ENCODE measurements at regions not wholly inside any gene's neighbourhood (a gene's known extent, or its start where the extent isn't known, plus 50 kb on each side); places are given as distances from the start of the nearest gene placed in this dataset.

DNA sequence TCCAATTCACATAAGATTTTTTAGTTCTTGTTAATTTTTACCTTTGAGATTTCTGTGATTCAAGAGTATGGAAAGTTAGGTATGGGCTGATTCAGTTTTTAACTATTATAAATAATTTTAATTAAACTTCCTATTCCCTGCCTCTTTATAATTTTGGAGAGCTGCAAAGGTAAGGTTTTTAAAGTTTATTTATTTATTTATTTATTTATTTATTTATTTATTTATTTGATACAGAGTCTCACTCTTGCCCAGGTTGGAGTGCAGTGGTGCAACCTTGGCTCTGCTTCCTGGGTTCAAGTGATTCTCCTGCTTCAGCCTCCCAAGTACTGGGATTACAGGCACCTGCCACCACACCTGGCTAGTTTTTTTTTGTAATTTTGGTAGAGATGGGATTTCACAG, 215.5 kb upstream of the FIGN start:
- Histone ChIP-seq H3K27me3 (no peaks in the 10 kb centered on the region), H3K27ac (no peak overlapping the region), H3K36me3 (no peaks in the 10 kb centered on the region), H3K9ac (ENCODE audit: low read depth in 2 of 2, low read length in 2 of 2) (no peak overlapping the region), H3K9me3 (no peaks in the 10 kb centered on the region), H3K4me3 (no peak overlapping the region), H3K4me1 (no peaks in the 10 kb centered on the region)
- intact Hi-C loops (cut with DNase I) = no loop called here
- DNase-seq = no peak
- TF ChIP-seq, protein P1, sequence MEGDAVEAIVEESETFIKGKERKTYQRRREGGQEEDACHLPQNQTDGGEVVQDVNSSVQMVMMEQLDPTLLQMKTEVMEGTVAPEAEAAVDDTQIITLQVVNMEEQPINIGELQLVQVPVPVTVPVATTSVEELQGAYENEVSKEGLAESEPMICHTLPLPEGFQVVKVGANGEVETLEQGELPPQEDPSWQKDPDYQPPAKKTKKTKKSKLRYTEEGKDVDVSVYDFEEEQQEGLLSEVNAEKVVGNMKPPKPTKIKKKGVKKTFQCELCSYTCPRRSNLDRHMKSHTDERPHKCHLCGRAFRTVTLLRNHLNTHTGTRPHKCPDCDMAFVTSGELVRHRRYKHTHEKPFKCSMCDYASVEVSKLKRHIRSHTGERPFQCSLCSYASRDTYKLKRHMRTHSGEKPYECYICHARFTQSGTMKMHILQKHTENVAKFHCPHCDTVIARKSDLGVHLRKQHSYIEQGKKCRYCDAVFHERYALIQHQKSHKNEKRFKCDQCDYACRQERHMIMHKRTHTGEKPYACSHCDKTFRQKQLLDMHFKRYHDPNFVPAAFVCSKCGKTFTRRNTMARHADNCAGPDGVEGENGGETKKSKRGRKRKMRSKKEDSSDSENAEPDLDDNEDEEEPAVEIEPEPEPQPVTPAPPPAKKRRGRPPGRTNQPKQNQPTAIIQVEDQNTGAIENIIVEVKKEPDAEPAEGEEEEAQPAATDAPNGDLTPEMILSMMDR (IDR thresholded peaks at IDR 0.05) = no peak

- Histone ChIP-seq H3K4me3 (no peak overlapping the region), H3K27me3 (no peaks in the 10 kb centered on the region), H3K27ac (no peak overlapping the region), H3K9me3 (no peaks in the 10 kb centered on the region), H3K9ac (ENCODE audit: low read depth in 2 of 2, low read length in 2 of 2) (no peak overlapping the region), H3K36me3 (no peaks in the 10 kb centered on the region), H3K4me1 (no peaks in the 10 kb centered on the region)
- TF ChIP-seq, protein P1 (IDR thresholded peaks at IDR 0.05) = no peak
- intact Hi-C loops (cut with DNase I) = no loop called here
- DNase-seq = no peak
Observed at GRCh38 chr2:163949693-163950092, 213.9 kb upstream of the FIGN start.

DNA sequence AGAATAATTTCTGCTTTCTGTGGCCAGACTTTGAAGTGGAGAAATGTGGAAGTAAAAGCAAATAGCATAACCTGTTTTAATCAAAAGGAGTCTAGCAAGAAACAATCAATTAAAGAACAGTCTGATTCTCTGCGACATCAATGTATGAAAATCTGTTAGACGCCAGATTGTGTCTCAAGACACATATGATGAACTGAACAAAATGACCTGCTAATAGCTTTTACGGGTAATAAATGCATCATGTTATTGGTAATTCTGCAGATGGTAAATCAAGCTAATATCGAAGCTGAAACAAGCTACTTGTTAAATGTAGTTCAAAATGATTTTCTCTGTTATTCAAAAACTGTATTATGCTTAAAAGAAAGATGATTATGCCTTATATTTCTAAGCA, 208.5 kb upstream of the FIGN start:
- no peaks in the 10 kb centered on the region for H3K4me1 ChIP-seq

GRCh38 chr2:163943403-163944346, 207.9 kb upstream of the FIGN start:
- TF ChIP-seq, protein P1 (IDR thresholded peaks at IDR 0.05) = no peak
- H3K27ac ChIP-seq = no peak overlapping the region
- no peaks in the 10 kb centered on the region for H3K4me1 ChIP-seq
- intact Hi-C loops (cut with DNase I) = no loop called here
- DNase-seq = no peak
- no peaks in the 10 kb centered on the region for H3K27me3 ChIP-seq
- no peak overlapping the region for H3K9ac ChIP-seq (ENCODE audit: low read depth in 2 of 2, low read length in 2 of 2)
- H3K4me3 ChIP-seq = no peak overlapping the region
- no peaks in the 10 kb centered on the region for H3K36me3 ChIP-seq
- no peaks in the 10 kb centered on the region for H3K9me3 ChIP-seq

More for the DNA sequence above, 208.5 kb upstream of the FIGN start:
- Histone ChIP-seq H3K36me3 (no peaks in the 10 kb centered on the region), H3K27ac (no peak overlapping the region), H3K27me3 (no peaks in the 10 kb centered on the region), H3K4me3 (no peak overlapping the region), H3K9ac (ENCODE audit: low read depth in 2 of 2, low read length in 2 of 2) (no peak overlapping the region), H3K9me3 (no peaks in the 10 kb centered on the region)
- DNase-seq = no peak
- TF ChIP-seq, protein P1 (IDR thresholded peaks at IDR 0.05) = no peak
- intact Hi-C loops (cut with DNase I) = no loop called here

DNA sequence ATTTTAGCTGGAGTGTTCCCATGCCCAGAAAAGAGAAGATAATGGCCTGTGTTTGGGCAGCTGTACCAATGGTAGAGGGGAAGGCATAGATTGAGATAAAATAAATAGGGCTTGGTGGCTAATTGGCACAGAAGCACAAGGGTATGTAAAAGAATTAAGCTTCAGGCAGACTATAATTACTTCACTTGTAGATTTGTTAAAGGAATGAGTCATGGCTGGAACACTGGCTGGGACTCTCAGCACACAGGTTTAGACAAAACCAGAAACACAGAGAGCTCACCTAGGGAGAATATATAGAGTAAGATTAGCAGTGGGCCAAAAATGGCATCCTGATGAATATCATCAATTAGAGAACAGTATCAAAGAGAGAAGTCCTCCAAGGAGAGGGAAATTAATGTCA, 198.3 kb upstream of the FIGN start:
- Histone ChIP-seq H3K9me3 (no peaks in the 10 kb centered on the region), H3K36me3 (no peaks in the 10 kb centered on the region), H3K4me3 (no peak overlapping the region), H3K27ac (no peak overlapping the region), H3K4me1 (no peaks in the 10 kb centered on the region), H3K27me3 (no peaks in the 10 kb centered on the region), H3K9ac (ENCODE audit: low read depth in 2 of 2, low read length in 2 of 2) (no peak overlapping the region)
- intact Hi-C loops (cut with DNase I) = no loop called here
- TF ChIP-seq, protein P1 (IDR thresholded peaks at IDR 0.05) = no peak
- DNase-seq = no peak

All from colonic mucosa (tissue), 4 donors.